ENCODE measurements at regions not wholly inside any gene's neighbourhood (a gene's known extent, or its start where the extent isn't known, plus 50 kb on each side); places are given as distances from the start of the nearest gene placed in this dataset.
"Not testable (repeated sequence)": the region's sequence is repeated elsewhere in the genome, so short reads cannot be mapped to it uniquely, and the experiment has no call there.

DNA sequence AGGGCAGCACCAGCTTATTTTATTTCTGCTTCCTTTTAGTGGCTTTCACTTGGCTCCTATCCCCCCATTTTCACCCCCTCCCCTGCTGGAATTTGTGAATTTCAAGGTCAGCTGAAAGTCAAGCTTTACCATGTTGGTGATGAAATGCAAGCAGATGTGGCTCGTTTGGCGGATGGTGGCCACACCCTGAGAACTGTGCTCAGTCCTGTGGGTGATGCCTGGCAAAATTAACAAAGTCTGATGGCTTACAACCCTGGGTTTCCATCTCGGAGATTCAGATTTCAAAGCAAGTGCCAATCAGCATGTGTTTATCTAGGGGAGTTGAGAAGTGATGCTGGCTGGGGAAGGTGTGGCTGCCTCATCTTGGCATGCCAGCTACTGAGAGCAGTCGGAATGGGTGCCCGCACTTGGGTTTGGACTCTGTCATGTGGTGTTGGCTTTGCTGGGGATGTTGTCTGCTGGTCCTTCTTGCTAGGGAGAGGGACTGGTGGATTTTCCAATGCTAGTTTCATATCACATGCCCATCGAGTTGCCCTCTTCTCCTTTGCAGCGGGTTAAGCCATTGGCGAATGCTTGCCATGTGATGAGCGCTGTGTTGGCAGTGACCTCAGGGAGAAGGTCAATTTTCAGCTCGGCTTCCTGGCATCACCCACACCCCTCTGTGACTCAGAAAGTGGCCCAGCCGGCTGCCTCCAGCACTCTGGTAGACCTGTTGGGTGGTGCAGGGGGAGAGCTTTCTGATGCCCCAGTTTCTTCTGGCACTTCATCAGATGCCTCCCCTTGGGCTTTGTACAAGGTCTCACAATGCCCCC is 77.0 kb upstream of the PITX1 start:
- DNase-seq = no peak

DNA sequence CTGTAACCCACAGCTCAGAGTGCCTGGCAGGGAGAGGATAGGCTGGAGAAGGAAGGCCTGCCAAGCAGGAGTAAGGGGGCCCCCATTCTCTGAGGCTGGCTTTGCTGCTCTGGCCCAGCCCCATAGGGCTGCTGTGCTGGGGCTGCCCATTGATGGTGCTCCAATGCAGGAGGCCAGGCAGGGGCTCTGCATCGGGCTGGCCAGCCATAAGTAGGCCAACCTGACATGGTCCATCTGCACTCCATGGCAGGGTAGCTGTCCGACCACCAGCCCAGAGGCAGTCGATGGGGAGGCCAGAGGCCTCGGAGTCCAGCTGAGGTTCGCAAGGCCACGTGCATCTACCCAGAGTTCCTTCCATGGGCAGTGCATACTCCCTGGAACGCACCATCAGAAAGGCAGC is 75.0 kb upstream of the PITX1 start:
- no peak for DNase-seq

DNA sequence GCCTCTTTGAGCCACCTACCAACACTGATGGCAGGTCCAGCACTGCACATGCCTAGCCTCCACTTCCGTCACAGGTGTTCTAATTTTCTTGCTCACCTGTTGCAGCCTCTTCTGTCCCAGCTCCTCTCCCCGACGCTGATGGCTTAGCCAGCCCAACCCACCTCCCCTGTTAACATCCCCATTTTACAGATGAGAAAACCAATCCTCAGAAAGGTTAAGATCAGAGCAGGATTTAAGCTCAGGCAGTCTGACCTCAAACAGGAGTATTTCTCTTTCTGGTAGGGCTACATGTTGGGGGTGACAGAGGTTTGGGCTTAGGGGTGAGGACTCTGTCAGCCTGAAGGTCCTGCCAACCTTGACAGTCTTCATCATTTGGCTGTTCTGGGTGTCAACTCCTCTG is 74.5 kb upstream of the PITX1 start:
- DNase-seq = no peak

DNA sequence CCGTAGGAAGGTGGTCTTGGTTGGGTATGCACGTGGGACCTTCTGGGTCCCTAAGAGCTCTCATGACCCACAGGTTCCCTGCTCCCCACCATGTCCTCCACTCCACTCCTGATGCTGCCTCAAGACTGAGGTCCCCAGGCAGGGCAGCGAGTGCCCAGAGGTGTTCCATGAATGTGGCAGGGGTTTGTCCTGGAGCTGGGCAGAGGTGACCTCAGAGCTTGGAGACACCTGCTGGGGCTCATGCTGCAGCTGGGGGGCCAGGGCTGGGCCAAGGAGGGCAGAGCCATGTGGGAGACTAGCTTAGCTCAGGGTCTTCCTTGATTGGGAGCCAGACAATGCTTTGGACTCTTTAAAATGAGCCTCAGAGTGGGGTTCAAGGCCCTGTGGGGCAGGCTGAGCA is 74.0 kb upstream of the PITX1 start:
- no peak for DNase-seq

DNA sequence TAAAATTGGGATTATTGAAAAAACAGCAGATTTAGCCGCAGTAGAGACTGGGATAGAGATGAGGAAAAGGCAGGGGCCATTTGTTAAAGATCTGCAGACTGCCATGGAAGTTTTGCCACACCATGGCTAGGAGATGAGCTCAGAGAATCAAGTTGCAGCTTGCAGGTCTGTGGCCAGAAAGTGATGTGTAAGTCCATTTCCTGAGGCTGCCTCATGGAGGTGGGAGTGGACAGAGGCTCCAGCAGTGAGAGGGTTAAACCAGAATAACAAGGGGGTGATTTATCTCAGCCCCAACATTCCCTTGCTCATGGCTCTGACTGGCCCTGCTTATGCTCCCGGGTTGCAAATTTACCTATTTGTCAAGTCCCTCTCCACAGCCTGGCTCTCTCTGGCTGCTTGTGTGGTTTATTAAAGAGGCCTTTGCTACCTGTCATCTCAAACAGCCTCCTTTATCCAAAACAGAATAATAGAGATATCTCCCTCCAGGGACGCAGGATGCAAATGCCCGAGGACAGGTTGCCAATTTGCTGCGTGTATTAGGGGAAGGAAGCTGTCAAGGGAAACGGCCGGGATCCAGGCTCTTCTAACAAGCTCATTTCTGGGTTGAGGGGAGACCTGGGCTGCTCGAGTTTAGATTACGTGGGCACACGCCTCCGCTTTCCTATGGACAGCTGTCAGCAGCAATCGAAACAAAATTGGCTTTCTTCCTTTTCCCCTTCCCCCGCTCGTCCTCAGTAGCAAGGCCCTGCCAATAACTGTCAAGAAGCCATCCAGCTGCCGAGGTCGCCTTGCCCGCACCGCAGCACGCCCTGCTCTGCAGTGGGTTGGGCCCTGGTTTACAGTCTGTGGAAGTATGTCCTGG is 72.8 kb upstream of the PITX1 start:
- no peak for DNase-seq

DNA sequence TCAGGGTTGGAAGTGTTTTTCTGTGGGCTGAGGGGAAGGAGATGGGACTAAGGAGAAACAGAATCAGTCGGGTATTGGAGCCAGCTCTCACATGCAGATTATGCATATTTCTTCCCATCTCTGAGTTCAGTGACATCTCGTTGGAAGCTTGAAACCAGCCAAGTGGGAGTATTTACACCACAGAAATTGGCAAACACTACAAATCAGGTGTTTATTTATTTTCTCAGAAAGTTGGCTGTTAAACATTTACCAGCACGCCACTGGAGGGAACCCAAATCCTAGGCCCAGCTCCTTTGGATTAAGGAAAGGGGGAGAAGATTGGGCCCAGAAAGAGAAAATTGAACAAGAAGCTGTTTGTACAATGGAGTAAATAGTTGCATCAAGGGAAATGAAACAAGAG is 72.1 kb upstream of the PITX1 start:
- no peak for DNase-seq

DNA sequence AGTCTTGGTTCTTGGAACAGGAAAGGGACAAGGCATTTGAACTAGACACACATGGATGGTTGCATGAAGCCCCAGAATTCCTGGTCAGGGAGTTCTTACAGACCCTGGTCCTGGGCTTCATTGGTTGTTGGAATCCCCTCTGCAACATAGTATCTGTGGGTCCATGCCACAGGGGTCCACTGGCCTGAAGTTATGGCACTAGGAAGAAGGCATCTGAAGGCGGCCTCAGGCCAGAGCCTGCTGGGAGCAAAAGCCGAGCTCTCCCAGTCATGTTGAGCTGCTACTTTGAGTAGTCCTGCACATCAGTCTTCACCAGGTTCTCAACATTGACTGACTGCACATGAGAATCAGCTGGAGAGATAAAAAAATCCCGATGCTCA is 71.1 kb upstream of the PITX1 start:
- DNase-seq = no peak

DNA sequence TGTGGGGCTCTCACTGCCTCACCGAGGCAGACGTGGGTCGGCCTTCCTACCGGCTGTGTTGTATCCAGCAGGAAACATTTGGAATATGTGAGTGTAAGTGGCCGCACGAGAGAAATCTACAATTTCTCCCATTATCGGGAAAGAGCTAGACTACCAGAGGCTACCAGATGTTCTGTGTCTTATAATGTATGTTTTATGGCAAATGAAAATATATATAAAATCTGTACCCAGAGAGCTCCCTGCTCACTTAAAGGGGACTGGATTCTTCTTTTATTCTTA is 69.5 kb upstream of the PITX1 start:
- no peak for DNase-seq

DNA sequence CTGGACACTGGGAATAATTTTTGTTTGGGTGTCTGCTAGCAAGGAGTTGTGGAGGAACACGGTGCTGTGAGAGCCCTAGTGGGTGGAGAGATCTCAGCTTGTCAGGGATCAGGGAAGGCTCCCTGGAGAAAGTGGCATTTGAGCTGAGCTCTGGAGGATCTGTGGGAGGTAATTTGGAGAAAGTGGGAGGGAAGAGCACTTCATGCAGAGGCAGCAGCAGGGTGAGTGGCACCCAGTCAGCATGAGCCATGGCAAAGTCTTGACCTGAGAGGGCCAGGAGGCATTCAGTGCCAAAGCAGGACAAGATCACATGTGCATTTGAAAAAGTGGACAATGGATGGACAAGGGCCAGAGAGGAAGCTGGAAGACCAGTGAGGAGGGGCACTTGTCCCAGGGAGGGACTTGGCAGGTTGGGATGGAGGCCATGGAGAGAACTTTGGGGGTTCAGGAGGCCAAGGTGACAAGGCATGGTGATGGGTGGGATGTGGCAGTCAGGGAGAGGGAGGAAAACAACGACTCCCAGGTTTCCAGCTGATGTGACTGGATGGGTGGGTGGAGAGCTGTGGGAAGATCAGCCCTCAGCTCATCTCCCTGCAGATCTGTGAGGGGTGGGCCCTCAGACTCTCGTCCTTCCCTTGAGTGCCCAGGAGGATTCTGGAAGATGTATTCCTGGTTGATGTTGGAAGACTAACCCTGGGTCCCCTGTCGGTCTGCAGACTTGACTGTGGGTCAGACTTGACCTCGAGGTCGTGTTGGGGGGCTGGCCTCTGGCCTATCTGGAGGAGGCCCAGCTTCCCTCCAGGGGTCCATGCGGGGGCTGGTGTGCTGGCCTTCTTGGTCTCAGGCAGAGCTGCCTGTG is 68.9 kb upstream of the PITX1 start:
- DNase-seq = no peak

DNA sequence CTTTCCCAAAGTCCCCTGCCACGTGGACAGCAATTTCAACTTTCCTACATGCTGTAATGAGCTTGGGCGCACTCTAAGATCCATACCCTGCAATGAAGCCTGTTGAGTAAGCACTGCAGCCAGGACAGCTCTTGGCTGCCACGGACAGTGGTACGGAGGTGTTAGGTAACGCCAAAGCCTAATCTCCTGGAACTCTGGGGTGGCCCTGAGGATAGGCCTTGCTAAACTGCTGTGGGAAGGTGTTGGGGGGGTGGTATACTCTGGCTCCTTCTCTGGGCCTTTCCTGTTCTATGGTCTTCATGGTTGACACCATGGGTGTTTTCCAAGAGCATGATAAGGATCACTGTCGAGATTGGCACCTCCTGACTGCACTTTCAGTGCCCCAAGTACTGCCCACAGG is 66.4 kb upstream of the PITX1 start:
- DNase-seq = no peak

DNA sequence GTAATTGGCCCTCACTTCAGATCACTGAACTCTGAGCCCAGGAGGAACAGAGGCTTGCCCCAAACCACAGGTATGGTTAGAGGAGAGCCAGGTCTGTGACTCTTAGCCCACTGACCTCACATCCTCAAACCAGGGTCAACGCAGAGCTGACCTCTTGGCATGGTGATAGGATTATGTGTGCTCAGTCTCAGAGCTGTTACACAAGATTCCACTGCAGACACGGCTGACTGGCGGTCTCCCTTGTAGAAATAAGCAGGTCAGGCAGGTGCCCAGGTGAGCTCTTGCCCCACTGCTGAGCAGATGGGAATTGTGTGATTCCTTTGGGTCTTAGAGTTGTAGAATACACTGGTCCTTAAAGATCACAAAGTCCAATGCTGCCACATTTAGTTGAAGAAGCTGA is 66.0 kb upstream of the PITX1 start:
- DNase-seq = no peak

DNA sequence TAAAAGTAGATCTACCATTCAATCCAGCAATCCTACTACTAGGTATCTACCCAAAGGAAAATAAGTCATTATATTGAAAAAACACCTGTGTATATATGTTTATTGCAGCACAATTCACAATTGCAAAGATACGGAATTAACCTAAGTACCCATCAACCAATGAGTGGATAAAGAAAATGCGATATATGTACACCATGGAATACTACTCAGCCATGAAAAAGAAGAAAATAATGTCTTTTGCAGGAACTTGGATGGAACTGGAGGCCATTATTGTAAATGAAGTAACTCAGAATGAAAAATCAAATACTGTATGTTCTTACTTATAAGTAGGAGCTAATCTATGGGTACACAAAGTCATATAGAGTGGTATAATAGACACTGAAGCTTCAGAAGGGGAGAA is 63.4 kb upstream of the PITX1 start:
- no peak for DNase-seq

DNA sequence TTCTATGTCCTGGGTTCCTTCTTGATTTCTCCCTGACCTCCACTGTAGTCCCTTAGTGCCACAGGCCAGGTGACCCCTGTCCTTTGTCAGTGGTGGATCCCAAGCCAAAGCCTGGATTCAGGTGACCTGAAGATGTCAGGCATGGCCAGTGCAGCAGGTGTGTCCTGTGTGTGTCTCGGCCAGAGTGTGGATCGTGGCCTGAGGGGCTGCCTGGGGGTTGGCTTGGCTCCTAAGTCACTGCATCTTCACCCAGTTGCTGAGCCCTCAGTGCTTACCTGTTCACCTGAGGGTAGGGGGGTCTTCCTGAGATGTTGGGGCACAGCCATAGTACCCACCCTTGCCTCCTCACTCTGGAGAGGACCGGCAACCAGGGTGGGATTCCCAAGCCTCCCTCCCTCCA is 61.8 kb upstream of the PITX1 start:
- no peak for DNase-seq

DNA sequence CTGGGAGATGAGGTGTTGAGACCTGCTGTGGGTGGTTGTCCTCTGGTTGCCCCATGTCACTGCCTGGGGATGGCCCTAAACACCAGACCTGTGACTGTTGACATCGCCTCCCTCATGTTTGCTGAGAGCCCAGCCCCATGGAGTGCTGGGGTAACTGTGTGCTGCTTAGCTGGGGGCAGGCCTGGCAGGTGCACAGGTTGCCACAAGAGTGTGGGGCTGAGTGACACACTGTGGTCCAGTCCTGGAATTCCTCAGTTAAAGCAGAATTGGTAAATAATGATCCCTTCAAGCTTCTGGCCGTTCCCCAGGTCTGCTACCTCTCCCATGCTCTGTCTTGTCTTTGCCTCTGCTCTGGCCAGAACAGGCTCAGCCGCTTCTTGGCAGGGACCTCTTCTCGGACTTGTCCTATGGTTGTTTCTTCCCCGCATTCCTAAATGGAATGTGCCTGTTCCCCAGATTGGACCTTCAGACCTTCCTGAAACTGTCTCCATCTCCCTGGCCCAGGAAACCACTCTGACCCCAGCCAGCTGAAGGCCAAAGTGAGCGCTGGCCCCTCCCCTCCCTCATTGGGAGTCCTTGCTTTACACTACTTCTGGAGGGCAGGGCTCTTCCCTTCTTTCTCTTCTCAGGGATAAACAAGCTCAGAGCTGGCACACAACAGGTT is 61.2 kb upstream of the PITX1 start:
- no peak for DNase-seq

DNA sequence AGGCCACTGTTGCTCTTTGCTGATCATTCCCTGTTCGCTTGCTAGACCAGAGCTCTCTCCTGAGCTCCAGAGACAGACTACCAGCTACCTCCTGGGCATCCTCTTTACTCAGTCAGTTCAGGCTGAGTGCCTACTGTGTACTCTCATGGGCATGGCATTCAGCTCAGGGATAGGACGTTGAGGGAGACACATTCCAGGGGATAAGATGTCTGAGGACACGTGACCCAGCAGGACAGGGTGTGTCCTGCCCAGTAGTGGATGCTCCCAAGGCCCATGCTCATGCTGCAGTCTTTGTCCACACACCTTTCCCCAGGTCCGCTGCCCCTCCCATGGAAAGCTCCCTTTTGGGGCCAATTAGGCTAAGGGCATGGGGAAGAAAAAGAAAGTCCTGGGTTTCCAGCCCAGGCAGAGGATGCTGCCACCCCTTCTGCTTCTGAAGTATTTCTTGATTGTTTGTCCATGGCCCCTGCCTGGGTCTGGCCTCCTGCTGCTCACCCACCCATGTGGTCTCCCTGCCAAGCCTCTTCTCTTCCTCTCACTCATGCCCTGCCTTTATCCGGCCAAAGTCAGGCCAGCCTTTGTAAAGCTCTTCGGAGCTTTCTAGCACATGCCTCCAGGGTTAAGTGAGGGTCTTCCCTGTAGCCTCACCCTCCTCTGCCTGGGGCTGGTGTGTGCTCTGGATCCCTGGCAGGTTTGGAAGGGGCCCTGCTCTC is 60.5 kb upstream of the PITX1 start:
- DNase-seq = no peak

DNA sequence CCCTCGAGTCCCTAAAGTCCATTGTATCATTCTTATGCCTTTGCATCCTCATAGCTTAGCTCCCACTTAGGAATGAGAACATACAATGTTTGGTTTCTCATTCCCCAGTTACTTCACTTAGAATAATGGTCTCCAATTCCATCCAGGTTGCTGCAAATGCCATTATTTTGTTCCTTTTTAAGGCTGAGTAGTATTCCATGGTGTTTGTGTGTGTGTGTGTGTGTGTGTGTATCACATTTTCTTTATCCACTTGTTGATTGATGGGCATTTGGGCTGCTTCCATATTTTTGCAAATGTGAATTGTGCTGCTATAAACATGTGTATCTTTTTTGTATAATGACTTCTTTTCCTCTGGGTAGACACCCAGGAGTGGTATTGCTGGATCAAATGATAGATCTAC is 59.5 kb upstream of the PITX1 start:
- not testable (repeated sequence) for DNase-seq

DNA sequence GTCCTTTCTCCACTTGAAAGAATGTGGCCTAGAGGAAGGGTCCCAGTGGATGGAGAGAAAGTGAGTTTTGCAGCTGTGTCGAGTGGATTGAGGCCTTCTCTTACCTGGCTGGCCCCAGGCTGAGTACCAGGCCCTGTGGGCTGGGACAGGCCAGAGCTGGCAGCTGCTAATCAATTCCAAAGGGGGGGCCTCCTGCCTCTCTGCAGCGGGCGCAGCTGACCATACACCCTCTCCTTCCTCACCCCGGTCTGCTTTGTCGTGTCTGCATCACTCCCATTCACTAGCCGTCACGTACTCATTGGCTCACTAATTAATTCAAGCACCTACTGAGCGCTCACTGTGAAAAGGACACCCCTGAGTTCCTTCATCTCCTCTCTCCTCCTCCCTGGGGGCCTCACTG is 58.4 kb upstream of the PITX1 start:
- DNase-seq = no peak

DNA sequence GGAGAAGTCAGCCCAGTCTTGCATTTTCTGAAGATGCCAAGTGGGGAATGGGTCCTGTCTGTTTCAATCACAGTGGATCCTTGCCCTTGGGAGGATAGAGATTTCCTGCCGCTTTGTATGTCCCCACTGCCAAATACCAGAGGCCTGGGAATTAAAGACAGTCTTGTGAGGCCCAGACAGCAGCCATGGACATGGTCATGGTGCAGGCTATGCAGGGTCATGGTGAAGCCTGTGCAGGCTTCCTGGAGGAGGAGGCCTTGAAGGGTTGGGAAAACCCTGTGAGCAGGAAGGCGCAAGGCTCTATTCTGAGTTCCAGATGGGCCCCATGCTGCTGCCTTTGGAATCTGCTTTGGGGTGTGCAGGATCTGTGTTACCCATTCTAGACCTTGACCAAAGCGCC is 57.3 kb upstream of the PITX1 start:
- no peak for DNase-seq

DNA sequence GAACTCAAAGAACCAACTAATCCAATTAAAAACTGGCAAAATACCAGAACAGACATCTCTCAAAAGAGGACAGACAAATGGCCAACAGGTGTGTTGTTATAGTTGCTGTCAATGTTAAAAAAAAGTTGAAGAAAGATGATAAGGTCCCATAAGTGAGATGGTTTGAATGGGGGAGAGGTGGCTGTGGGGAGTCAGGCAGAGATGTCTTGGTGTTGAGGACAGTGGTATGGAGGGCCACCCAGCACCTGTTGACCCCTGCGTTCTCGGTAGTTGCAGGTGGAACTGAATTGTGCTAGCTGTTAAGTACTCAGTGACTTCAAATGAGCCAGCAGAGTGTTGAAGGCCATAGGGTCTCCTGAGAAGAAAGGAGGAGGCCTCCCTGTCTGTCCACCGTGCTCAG is 55.9 kb upstream of the PITX1 start:
- no peak for DNase-seq

DNA sequence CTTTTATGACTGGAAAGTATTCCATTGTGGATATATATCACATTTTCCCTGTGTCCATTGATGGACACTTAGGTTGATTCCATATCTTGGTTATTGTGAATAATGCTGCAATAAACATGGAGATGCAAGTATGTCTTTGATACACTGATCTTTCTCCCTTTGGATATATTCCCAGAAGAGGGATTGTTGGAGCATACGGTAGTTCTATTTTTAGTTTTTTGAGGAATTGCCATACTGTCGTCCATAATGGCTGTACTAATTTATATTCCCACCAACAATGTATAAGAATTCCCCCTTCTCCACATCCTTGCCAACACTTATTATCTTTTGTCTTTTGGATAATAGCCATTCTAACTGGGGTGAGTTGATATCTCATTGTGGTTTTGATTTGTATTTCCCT is 54.9 kb upstream of the PITX1 start:
- no peak for DNase-seq

DNA sequence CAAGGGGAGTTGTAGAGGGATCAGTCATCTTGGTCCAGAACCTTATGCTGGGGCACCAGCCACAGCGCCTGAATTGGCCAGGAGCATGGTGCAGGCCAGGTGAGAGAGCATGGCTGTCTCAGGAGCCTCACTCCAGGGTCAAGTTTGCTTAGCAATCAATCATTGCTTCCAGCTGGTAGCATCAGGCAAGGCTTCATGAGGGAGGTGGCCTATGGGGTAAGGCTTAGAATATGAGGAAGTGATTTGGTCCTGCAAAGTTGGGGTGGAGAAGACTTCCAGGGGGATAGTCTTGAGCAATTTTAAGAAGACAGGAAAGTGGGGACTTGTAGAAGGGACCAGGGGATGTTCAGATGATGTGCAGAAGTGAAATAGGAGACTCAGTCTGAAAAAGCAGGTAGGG is 53.9 kb upstream of the PITX1 start:
- no peak for DNase-seq

DNA sequence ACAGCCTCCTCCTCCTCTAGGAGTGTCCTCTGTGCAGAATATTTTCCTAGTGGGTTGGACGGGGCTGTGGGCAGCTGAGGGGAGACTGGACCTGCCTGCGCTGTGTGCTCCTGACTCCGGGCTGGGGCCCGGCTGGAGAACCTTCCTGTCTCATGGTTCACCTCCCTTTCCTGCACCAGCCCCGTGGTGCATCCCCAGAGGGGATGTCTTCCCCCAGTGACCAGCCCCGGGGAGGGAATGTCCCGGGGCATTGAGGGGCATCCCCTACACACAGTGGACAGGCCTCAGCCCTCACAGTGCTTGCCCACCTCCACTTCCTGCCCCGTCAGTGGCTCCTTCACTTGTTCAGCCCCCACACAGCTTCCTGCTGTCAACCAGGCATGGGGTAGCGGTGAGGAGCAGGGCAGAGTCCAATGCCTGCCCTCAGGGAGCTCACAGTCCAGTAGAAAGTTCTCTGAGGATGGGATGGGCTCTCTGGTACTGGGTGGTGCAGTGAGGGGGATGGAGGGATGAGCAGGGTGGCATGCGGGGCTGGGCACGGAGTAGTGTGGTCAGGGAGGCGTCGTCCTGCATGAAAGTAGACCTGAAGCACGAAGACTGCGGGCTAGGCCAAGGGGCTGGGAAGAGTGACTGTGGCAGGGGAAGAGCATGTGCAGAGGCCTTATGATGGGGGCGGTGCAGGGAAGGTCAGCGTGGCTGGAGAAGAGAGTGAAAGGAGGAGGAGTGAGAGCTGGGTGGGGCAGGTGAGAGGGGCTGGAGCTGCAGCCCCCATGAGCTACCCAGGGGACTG is 52.1 kb upstream of the PITX1 start:
- no peak for DNase-seq

All from CD4-positive, alpha-beta T cell treated with Interleukin-6 for 4 hours (primary cell).